Lung (tissue), 11 donors: ENCODE measurements at regions not wholly inside any gene's neighbourhood (a gene's known extent, or its start where the extent isn't known, plus 50 kb on each side); places are given as distances from the start of the nearest gene placed in this dataset.

Experiments used
- ATAC-seq: fragments of 200-7000 bp; cut with Tn5 transposase; one replicate; pipeline ENCODE4 v1.9.1; 2020; ENCODE audit warnings: moderate number of reproducible peaks; ENCODE audit not compliant: insufficient read depth, low FRiP score
- DNase-seq, 3 donors: peaks; one replicate each; pipeline ENCODE4 v3.0.0-alpha.2; 2013 to 2017
- H3K27ac ChIP-seq, 2 donors: one replicate each; pipeline ENCODE4 v1.5.1; 2013; ENCODE audit warnings: mild to moderate bottlenecking in 2 of 2, moderate library complexity in 2 of 2, control low read depth in 1 of 2, inconsistent platforms in 1 of 2, low read depth in 1 of 2, low read length in 1 of 2
- H3K27me3 ChIP-seq, 3 donors: one replicate each; pipeline ENCODE4 v1.5.1; 2013; ENCODE audit warnings: low read length in 2 of 3; ENCODE audit not compliant: control insufficient read depth in 3 of 3, insufficient read depth in 3 of 3
- H3K36me3 ChIP-seq, 4 donors: one replicate each; pipeline ENCODE4 v1.5.1; 2013; ENCODE audit warnings: low read length in 4 of 4, mild to moderate bottlenecking in 1 of 4, moderate library complexity in 1 of 4; ENCODE audit not compliant: control insufficient read depth in 4 of 4, insufficient read depth in 4 of 4
- H3K4me1 ChIP-seq, 5 donors: one replicate each; pipeline ENCODE4 v1.5.1; 2013; ENCODE audit warnings: low read length in 5 of 5, mild to moderate bottlenecking in 2 of 5, moderate library complexity in 1 of 5; ENCODE audit not compliant: control insufficient read depth in 5 of 5, insufficient read depth in 5 of 5
- H3K4me3 ChIP-seq: one replicate; pipeline ENCODE4 v1.5.1; 2013; ENCODE audit warnings: mild to moderate bottlenecking, control low read depth, moderate library complexity
- H3K9ac ChIP-seq, 2 donors: one replicate each; pipeline ENCODE4 v1.5.1; 2013; ENCODE audit warnings: low read length in 2 of 2, control low read depth in 1 of 2; ENCODE audit not compliant: insufficient read depth in 1 of 2
- H3K9me3 ChIP-seq, 4 donors: one replicate each; pipeline ENCODE4 v1.5.1; 2013; ENCODE audit warnings: low read length in 3 of 4, mild to moderate bottlenecking in 1 of 4, moderate library complexity in 1 of 4; ENCODE audit not compliant: control insufficient read depth in 4 of 4, insufficient read depth in 3 of 4
- CTCF ChIP-seq: IDR thresholded peaks from 2 replicates; pipeline ENCODE4 v1.5.1; 2012; ENCODE audit warnings: mild to moderate bottlenecking; ENCODE audit errors: control extremely low read depth, extremely low read depth
- WGBS, 2 donors: extraction: QIAGEN DNeasy Blood & Tissue Kit; methylation state at CpG; one replicate each; pipeline ENCODE4 v1.1.7; 2013; 5-methylcytosine and 5-hydroxymethylcytosine counted together
- donor health status: control.
- donor health status: control.
- donor health status: Bipolar disorder and iron deficiency.
- donor health status: healthy.
- donor health status: DM: yes; HTN: yes; CAD: no.

GRCh38 chr7:51617686-51618085, 301.1 kb upstream of the COBL start:
- no peaks in the 10 kb centered on the region for H3K4me1 ChIP-seq
- DNase-seq (no peak), ATAC-seq (no peak)
- TF ChIP-seq CTCF = no peak
- no peaks in the 10 kb centered on the region for H3K36me3 ChIP-seq
- no peak overlapping the region for H3K27ac ChIP-seq
- H3K9ac ChIP-seq = no peak overlapping the region
- peaks cover 0 to 3% (median 0%) of the 10 kb centered on the region in 4 donors for H3K9me3 ChIP-seq
- H3K4me3 ChIP-seq = no peak overlapping the region
- 77 to 78% methylated on average over 5 of the region's 5 CpGs for WGBS, 2 donors
- H3K27me3 ChIP-seq = no peaks in the 10 kb centered on the region

- DNase-seq (no peak), ATAC-seq (peak; percentile 58)
- Histone ChIP-seq H3K4me1 (no peaks in the 10 kb centered on the region), H3K27ac (no peak overlapping the region), H3K27me3 (no peaks in the 10 kb centered on the region), H3K9ac (no peak overlapping the region), H3K4me3 (no peak overlapping the region), H3K9me3 (peaks cover 0 to 3% (median 0%) of the 10 kb centered on the region in 4 donors), H3K36me3 (no peaks in the 10 kb centered on the region)
- 54 to 63% methylated on average over 6 of the region's 6 CpGs for WGBS, 2 donors
- no peak for TF ChIP-seq CTCF
These were observed 297.3 kb upstream of the COBL start for GRCh38 chr7:51613911-51614357.

- no peaks in the 10 kb centered on the region for H3K27me3 ChIP-seq
- H3K9ac ChIP-seq = no peak overlapping the region
- H3K9me3 ChIP-seq = peaks cover 0 to 6% (median 0%) of the 10 kb centered on the region in 4 donors
- DNase-seq = no peak
- WGBS, 2 donors = 36 to 95% methylated on average over 1 of the region's 1 CpG
- no peak for TF ChIP-seq CTCF
- H3K4me1 ChIP-seq = no peaks in the 10 kb centered on the region
- H3K4me3 ChIP-seq = no peak overlapping the region
- ATAC-seq = no peak
- H3K27ac ChIP-seq = no peak overlapping the region
- no peaks in the 10 kb centered on the region for H3K36me3 ChIP-seq
These were observed 295.3 kb upstream of the COBL start for GRCh38 chr7:51611937-51612336.

- peaks cover 0 to 3% (median 0%) of the 10 kb centered on the region in 4 donors for H3K9me3 ChIP-seq
- TF ChIP-seq CTCF = no peak
- no peak overlapping the region for H3K9ac ChIP-seq
- WGBS, 2 donors = 91 to 96% methylated on average over 11 of the region's 11 CpGs
- DNase-seq = no peak
- no peaks in the 10 kb centered on the region for H3K36me3 ChIP-seq
- H3K4me3 ChIP-seq = no peak overlapping the region
- no peaks in the 10 kb centered on the region for H3K27me3 ChIP-seq
- H3K27ac ChIP-seq = no peak overlapping the region
- no peaks in the 10 kb centered on the region for H3K4me1 ChIP-seq
- ATAC-seq = no peak
These were observed 290.8 kb upstream of the COBL start for GRCh38 chr7:51607447-51607846.
